SU-DHL-6 (cell line): ENCODE measurements at regions not wholly inside any gene's neighbourhood (a gene's known extent, or its start where the extent isn't known, plus 50 kb on each side); places are given as distances from the start of the nearest gene placed in this dataset.

ENCODE experiments used
- CTCF ChIP-seq: fragments of 200-600 bp; sonication (generic); IDR thresholded peaks from one replicate; pipeline ENCODE4 v1.5.1; 2017; ENCODE audit warnings: antibody characterized with exemption, mild to moderate bottlenecking, low read length, moderate library complexity; ENCODE audit not compliant: insufficient read depth, poor library complexity, severe bottlenecking
- EZH2phosphoT487 ChIP-seq: fragments of 200-600 bp; sonication (generic), shearing (Covaris generic); conservative IDR thresholded peaks from 2 replicates; pipeline ENCODE4 v1.6.1; 2018; ENCODE audit warnings: mild to moderate bottlenecking, antibody characterized with exemption, low read length, moderate library complexity, mixed read lengths

DNA sequence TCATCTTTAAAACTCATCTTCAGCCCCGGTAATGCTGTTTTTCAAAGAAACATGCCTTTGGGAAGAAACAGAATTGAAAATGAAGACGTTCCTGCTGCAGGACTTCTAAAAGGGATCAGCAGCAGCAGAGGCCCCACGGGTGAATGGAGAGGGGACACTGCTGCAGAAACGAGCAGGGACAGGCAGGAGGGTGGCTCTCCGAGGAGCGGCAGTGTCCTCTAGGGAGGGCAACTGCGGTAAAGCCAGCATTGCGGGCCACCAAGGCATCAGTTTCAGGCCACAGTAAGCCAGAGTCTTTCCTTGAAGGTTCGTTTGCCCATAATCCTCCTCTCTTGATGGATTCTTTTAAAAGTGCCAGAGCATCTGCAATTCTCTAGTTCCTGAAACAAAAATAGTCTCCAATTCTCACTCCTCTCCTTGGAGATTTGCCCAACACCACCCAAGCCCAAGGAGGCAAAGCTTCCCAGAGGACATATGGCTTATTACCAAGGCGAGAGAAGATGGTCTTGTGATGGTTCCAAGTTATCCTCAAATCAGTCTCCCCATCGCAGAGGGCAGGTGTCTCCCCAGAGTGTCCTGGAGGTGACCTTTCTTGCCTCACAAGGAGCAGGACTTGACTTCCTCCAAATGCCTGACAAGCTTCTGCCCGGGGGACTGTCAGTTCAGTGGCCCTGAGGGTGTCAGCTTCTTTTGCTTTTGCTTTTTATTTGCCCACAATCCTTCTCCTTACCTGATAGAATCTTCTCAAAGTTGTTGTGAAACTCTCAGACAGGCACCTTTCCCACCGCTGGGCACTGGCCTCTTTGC is 341.1 kb upstream of the B3GAT1 start:
- TF ChIP-seq CTCF (no peak), EZH2phosphoT487 (no peak)
